ENCODE measurements at regions not wholly inside any gene's neighbourhood (a gene's known extent, or its start where the extent isn't known, plus 50 kb on each side); places are given as distances from the start of the nearest gene placed in this dataset.

GRCh38 chr10:131400513-131400912, 89.0 kb upstream of the TCERG1L start:
- TF ChIP-seq CTCF (IDR thresholded peaks at IDR 0.05) = no peak
- TF ChIP-seq POLR2A (IDR thresholded peaks at IDR 0.05) = no peak
- TF ChIP-seq POLR2AphosphoS5 (IDR thresholded peaks at IDR 0.05) = no peak
